Heart left ventricle (tissue), 16 donors: ENCODE measurements at regions not wholly inside any gene's neighbourhood (a gene's known extent, or its start where the extent isn't known, plus 50 kb on each side); places are given as distances from the start of the nearest gene placed in this dataset.

ENCODE experiments used
- ATAC-seq, 4 donors: fragments of 200-7000 bp; cut with Tn5 transposase; one replicate each; pipeline ENCODE4 v1.9.1; 2020 to 2022; ENCODE audit warnings: moderate library complexity in 4 of 4, mild to moderate bottlenecking in 3 of 4, moderate number of reproducible peaks in 1 of 4
- DNase-seq, 5 donors: peaks; one replicate each; pipeline ENCODE4 v3.0.0-alpha.2; 2020
- H3K27ac ChIP-seq, 12 donors: fragments of 200-600 bp; sonication (generic) in 4 of 12; one replicate each; pipeline versions ENCODE4 v1.5.0 to v1.8.0; 2016 to 2022; ENCODE audit warnings: mild to moderate bottlenecking in 2 of 12
- H3K27me3 ChIP-seq, 9 donors: fragments of 200-600 bp; sonication (generic) in 2 of 9; one replicate each; pipeline versions ENCODE4 v1.5.1 to v1.8.0; 2016 to 2022; ENCODE audit warnings: mild to moderate bottlenecking in 3 of 9
- H3K36me3 ChIP-seq, 9 donors: fragments of 200-600 bp; sonication (generic) in 2 of 9; one replicate each; pipeline versions ENCODE4 v1.5.0 to v1.8.0; 2018 to 2022; ENCODE audit warnings: mild to moderate bottlenecking in 2 of 9
- H3K4me1 ChIP-seq, 12 donors: fragments of 200-600 bp; sonication (generic) in 4 of 12; one replicate each; pipeline versions ENCODE4 v1.5.0 to v1.8.0; 2016 to 2022; ENCODE audit warnings: mild to moderate bottlenecking in 3 of 12
- H3K4me3 ChIP-seq, 12 donors: fragments of 200-600 bp; sonication (generic) in 4 of 12; one replicate each; pipeline versions ENCODE4 v1.5.0 to v1.8.0; 2017 to 2022; ENCODE audit warnings: mild to moderate bottlenecking in 9 of 12, moderate library complexity in 4 of 12
- H3K9me3 ChIP-seq, 12 donors: fragments of 200-600 bp; sonication (generic) in 4 of 12; one replicate each; pipeline versions ENCODE4 v1.5.0 to v1.8.0; 2016 to 2022; ENCODE audit warnings: mild to moderate bottlenecking in 1 of 12
- CTCF ChIP-seq, 12 donors: fragments of 200-600 bp; sonication (generic) in 4 of 12; IDR thresholded peaks; one replicate each; pipeline versions ENCODE4 v1.5.0 to v1.8.0; 2018 to 2022; ENCODE audit warnings: antibody characterized with exemption in 12 of 12, mild to moderate bottlenecking in 5 of 12
- POLR2A ChIP-seq, 2 donors: fragments of 450-650 bp; IDR thresholded peaks; one replicate each; pipeline ENCODE4 v1.6.1; 2017; ENCODE audit warnings: antibody characterized with exemption in 2 of 2, mild to moderate bottlenecking in 2 of 2, moderate library complexity in 2 of 2
- WGBS, 4 donors: extraction: QIAGEN DNeasy Blood & Tissue Kit in 2 of 4; methylation state at CpG; one replicate each; pipeline versions ENCODE4 v1.1.5 to v1.1.7; 2013 to 2018; 5-methylcytosine and 5-hydroxymethylcytosine counted together
- intact Hi-C, 10 donors: fragments of 100-400 bp; cut with DNase I; formaldehyde crosslinking; loops; one replicate each; pipeline versions ENCODE4 v1.11.1 to v1.14.2; 2022
- donor health status: ischemic (EF 13 %, LVEDD 7.1; RV severe dilation, severe dysfunction).
- donor health status: healthy with polysubstance abuse.
- donor health status: DM: no; HTN: yes; CAD: no.
- donor health status: DM: no; HTN: no; CAD: no.
- donor health status: ischemic (EF 25% LVEDD 6.9; RV normal size, moderate dysfunction).
- donor health status: ischemic (EF 25% LVEDD 5.7; RV mildly dilated, moderate dysfunction).
- donor health status: healthy.
- donor health status: DM: yes; HTN: yes; CAD: no.
- donor health status: ischemic (EF 35%, LVEDD 5.7; RV mildly dilated, moderate dysfunction).
- donor health status: nonischemic (EF 11% LVEDD 7.7; RV severe dilation, severe dysfunction).
- donor health status: DM: yes; HTN: yes; CAD: no.
- donor health status: PGD.
- donor health status: ischemic (EF 29% LVEDD 5.4; RV normal size, mild dysfunction).
- donor health status: nonischemic (EF 23%, LVEDD 6.1; RV moderate dilation, normal function).

GRCh38 chr5:13640270-13640669 lies 304.2 kb downstream of the DNAH5 start:
- ATAC-seq (no peak), DNase-seq (no peak)
- Histone ChIP-seq H3K4me1 (no peaks in the 10 kb centered on the region), H3K27me3 (no peaks in the 10 kb centered on the region), H3K9me3 (no peaks in the 10 kb centered on the region), H3K36me3 (no peaks in the 10 kb centered on the region), H3K4me3 (no peak overlapping the region), H3K27ac (no peak overlapping the region)
- intact Hi-C loops = no loop called here
- TF ChIP-seq CTCF (IDR thresholded peaks at IDR 0.05) = no peak
- TF ChIP-seq POLR2A (IDR thresholded peaks at IDR 0.05) = no peak
- WGBS, 4 donors = 50 to 66% (median 58%) methylated on average over 2 of the region's 2 CpGs

DNA sequence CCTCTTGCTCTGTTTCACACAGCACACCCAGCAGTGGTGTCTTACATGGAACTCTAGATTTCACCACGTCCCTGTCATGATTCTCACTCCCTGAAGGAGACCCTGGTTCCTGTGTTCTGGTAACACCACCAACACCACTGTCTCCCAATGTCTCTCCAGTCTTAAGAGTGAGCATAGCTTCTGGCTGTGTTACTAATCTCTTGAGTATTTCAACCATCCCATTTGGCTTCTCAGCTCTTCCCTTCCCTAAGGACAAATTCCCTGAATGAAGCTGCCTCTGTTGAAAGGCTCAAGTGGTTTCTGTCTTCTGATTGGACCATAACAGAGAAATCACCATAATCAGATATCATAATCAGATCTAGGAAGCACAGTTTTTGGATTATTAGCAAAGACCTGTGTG lies 311.8 kb downstream of the DNAH5 start:
- Histone ChIP-seq H3K4me1 (no peaks in the 10 kb centered on the region), H3K36me3 (no peaks in the 10 kb centered on the region), H3K27ac (no peak overlapping the region), H3K4me3 (no peak overlapping the region), H3K27me3 (no peaks in the 10 kb centered on the region), H3K9me3 (no peaks in the 10 kb centered on the region)
- TF ChIP-seq POLR2A (IDR thresholded peaks at IDR 0.05) = no peak
- no peak for TF ChIP-seq CTCF (IDR thresholded peaks at IDR 0.05)
- WGBS, 4 donors = 22 to 44% (median 35%) methylated on average over 1 of the region's 1 CpG
- intact Hi-C loops = no loop called here
- DNase-seq = no peak
- no peak for ATAC-seq

DNA sequence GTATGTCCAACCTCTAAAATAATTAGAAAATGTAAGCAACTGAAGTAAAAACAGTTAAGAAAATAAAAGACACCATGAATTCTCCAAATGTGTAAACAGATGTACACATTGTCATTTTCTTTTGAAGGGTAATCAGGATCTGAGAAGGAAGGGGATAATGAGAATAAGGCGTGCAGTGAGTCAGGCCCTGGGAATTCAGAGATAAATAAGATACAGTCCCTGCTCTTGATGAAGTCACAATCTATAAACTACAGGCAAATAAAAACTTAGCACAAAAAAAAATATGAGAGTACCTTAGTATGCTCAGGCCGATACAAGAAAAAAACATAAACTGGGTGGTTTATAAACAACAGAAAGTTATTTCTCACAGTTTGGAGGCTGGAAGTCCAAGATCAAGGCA lies 315.3 kb downstream of the DNAH5 start:
- no peaks in the 10 kb centered on the region for H3K9me3 ChIP-seq
- WGBS, 4 donors = 73 to 80% (median 76%) methylated on average over 2 of the region's 2 CpGs
- TF ChIP-seq CTCF (IDR thresholded peaks at IDR 0.05) (no peak), POLR2A (IDR thresholded peaks at IDR 0.05) (no peak)
- no peaks in the 10 kb centered on the region for H3K4me1 ChIP-seq
- no peak overlapping the region for H3K4me3 ChIP-seq
- no peak overlapping the region for H3K27ac ChIP-seq
- intact Hi-C loops = no loop called here
- no peaks in the 10 kb centered on the region for H3K36me3 ChIP-seq
- no peak for DNase-seq
- H3K27me3 ChIP-seq = no peaks in the 10 kb centered on the region
- ATAC-seq = no peak

DNA sequence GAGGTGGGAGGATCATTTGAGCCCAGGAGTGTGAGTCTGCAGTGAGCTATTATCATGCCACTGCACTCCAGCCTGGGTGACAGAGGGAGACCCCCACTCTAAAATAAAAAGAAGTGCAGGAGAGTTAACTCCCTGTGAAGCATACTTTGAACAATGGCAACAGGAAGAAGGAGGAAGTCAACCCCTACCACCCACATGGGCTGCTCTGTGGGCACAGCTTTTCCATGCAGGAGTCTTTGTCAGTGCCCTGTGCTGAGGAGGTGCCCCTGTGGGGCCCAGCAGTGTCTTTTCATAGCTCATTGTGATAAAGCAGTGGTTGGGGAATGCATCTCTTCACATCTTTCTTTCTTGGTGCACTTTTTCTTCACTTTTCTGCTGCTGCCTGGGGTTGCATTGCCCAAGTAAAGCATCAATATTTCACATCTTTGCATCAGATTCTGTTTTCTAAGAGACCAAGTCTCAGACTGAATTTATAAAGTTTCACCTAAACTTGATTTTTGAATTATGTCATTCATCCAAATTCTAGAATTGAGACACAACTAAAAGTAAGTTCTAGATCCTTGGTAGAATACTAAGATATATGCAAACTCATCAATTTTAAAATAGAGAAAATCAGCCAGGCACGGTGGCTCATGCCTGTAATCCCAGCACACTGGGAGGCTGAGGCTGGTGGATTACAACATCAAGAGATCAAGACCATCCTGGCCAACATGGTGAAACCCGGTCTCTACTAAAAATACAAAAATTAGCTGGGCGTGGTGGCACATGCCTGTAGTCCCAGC lies 316.6 kb downstream of the DNAH5 start:
- no peak for ATAC-seq
- H3K4me3 ChIP-seq = no peak overlapping the region
- intact Hi-C loops = no loop called here

More for the DNA sequence above, 316.6 kb downstream of the DNAH5 start:
- no peak for DNase-seq
- 45 to 67% (median 56%) methylated on average over 3 of the region's 3 CpGs for WGBS, 4 donors
- H3K9me3 ChIP-seq = no peaks in the 10 kb centered on the region
- H3K27ac ChIP-seq = no peak overlapping the region
- no peaks in the 10 kb centered on the region for H3K36me3 ChIP-seq
- H3K27me3 ChIP-seq = no peaks in the 10 kb centered on the region
- TF ChIP-seq CTCF (IDR thresholded peaks at IDR 0.05) = no peak
- no peak for TF ChIP-seq POLR2A (IDR thresholded peaks at IDR 0.05)
- no peaks in the 10 kb centered on the region for H3K4me1 ChIP-seq
